ENCODE measurements at regions not wholly inside any gene's neighbourhood (a gene's known extent, or its start where the extent isn't known, plus 50 kb on each side); places are given as distances from the start of the nearest gene placed in this dataset.
"Not testable (repeated sequence)": the region's sequence is repeated elsewhere in the genome, so short reads cannot be mapped to it uniquely, and the experiment has no call there.

DNA sequence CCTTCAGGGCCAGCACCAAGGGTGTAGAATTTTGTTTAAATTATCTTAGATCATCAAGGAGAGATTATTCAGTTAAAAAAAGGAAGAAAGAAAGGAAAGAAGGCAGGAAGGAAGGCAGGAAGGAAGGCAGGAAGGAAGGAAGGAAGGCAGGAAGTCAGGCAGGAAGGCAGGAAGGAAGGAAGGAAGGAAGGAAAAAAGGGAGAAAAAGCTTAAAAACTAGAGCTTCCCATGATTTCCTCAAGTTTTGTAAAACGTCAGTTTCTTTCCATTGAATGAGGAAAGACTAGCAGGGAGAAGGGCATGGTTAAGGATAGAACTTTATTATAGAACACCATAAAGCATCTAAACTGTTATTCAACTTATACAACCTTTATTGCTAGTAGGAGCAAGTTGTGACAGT lies 2672.0 kb upstream of the PCDH20 start:
- no peak for DNase-seq

DNA sequence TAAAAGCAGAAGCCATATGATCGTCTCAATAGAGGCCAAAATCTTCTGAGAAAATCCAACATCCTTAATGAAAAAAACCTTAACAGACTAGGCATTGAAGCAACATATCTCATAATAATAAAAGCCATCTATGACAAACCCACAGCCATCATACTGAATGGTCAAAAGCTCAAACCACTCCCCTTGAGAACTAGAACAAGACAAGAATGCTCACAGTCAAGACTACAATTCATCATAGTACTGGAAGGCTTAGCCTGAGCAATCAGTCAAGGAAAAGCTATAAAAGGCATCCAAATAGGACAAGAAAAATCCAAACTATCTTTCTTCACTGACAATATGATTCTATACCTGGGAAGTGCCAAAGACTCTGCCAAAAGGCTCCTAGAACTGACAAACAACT lies 2668.2 kb upstream of the PCDH20 start:
- DNase-seq: no peak

DNA sequence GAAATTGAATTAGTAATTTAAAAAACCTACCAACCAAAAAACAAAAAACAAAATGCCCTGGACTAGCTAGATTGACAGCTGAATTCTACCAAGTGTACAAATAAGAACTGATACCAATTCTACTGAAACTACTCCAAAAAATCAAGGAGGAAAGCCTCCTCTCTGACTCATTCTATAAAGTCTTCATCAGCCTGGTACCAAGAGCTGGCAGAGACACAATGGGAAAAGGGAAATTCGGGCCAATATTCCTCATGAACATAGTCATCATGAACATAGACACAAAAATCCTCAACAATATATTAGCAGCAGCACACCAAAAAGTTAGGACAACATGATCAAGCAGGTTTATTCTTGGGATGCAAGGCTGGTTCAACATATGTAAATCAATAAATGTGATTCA lies 2667.7 kb upstream of the PCDH20 start:
- DNase-seq: no peak

DNA sequence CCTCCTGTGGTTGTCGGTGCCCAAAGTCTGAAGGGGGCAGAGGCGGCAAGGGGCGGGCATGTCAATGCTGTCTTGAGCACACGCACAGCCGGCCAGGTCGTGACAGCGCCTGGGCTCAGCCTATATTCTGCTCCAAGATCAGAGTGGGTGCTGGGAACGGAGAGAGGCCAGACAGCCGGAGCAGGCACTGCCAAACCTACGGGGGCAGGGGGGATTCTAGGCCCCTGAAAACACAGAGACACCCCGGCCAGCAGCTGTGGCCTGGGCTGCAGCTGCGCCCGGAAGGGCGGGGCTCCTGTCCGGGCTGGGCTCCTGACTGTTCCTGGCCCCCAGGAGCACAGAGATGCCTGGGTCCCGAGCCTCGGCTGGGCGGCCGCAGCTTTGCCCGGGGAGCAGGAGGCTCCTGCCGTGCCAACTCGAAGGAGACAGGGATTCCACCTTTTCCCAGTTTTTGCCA lies 2662.9 kb upstream of the PCDH20 start:
- DNase-seq: no peak

DNA sequence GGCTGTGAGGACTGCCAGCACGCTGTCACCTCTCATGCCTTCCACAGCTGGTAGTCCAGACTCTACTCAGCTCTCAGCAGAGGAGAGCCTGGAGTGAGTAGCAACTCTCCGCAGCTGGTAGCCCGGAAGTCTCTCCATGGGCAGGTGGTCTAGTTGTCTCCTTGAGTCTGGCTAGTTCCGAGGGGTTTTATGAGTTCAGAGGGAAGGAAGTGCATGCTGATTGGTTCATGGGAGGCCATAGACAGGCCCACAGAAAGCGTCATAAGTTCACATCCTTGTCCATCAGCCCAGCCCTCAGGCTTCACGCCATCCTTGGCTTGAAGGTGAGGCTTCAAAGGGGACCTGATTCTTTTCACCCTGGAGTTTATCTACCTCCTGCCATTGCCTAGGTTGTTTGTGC lies 2662.4 kb upstream of the PCDH20 start:
- DNase-seq: no peak

DNA sequence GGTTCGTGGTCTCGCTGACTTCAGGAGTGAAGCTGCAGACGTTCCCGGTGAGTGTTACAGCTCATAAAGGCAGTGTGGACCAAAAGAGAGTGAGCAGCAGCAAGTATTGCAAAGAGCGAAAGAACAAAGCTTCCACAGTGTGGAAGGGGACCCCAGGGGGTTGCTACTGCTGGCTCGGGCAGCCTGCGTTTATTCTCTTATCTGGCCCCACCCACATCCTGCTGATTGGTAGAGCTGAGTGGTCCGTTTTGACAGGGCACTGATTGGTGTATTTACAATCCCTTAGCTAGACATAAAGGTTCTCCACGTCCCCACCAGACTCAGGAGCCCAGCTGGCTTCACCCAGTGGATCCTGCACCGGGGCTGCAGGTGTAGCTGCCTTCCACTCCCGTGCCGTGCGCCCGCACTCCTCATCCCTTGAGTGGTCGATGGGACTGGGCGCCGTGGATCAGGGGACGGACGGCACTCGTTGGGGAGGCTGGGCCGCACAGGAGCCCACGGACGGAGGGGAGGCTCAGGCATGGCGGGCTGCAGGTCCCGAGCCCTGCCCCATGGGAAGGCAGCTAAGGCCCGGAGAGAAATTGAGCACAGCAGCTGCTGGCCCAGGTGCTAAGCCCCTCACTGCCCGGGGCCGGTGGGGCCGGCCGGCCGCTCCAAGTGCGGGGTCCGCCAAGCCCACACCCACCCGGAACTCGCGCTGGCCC lies 2661.6 kb upstream of the PCDH20 start:
- not testable (repeated sequence) for DNase-seq

DNA sequence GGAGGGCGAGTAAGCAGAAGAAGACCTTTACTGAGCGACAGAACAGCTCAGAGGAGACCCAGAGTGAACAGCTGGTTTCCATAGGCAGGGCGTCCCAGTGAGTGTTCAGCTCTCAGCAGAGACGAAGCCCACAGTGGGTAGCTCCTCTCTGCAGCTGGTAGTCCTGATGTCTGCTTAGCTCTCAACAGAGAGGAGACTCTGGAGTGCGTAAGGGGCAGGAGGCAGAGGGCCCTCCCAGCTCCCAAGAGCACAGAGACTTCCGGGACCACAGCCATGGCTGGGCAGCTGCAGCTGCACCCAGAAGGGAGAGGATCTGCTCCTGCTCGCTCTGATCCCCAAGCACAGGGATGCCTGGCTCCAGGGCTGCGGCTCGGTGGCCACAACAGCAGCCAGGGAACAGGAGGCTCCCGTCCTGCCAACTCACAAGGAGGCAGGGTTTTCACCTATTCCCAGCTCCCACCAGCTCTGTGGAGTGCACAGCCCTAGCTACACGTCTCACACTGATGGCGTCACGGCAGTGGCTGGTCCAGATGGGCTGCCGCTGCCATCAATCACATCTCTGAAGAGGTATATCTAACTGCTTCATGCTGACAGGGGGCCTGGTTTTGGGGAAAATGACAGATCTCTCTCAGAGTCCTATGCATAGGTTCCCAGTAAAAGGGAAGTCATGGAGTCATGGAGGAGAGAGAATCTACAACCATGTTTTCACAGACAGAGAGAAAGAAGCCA lies 2660.1 kb upstream of the PCDH20 start:
- DNase-seq: no peak

DNA sequence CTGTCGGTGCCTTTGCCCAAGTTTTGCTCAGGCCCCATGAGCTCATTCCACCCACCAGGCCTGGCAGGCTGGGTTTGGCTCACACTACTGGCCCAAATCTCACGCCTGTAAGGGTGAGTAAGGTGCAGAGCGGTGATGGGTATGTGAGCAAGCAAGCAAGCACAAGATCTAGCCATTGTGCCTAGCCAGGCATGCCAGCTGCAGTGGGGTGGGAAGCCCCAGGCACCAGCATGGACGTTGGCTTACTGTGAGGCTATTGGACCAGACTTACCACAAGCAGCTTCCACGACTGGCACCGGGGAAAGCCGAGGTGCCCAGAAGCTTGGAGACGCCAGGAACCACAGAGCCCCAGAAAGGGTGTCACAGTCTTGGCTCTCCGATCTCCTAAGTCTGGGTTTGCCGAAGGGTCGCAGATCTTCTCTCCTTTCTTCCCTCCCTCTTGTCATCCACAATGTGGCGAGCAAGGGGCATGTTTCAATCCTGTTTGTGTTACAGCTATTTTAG lies 2659.4 kb upstream of the PCDH20 start:
- no peak for DNase-seq

DNA sequence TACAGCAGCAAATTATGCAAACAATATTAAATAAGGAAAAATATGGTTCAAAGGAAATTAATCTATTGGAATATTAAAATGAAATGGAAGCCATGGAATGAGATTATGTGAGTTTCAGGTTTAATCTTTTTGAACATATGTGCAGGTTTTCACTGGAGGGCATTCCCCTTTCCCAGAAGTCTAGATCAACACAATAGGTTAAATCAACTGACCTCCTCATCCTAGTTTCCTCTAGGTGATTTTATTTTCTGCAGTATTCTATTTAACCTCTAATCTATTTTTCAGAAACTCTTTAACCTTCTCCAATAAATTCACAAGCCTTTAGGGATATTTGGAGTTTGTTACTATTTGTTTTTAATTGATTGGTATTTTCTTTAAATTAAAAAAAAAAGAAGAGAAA lies 2657.6 kb upstream of the PCDH20 start:
- no peak for DNase-seq

DNA sequence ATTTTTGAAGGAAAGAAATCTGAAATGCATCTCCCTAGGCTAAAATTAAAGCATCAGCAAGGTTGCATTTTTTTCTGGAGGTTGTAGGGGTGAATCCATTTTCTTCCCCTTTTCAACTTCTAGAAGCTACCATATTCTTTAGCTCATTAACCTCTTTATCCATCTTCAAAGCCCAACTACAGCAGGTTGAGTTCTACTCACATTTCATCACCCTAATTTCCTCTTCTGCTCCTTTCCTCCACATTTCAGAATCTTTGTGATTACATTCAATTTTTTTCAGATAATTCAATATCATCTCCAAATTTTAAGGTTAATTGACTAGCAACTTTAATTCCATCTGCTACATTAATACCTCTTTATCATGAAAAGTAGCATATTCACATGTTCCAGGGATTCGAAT lies 2655.7 kb upstream of the PCDH20 start:
- DNase-seq: no peak

DNA sequence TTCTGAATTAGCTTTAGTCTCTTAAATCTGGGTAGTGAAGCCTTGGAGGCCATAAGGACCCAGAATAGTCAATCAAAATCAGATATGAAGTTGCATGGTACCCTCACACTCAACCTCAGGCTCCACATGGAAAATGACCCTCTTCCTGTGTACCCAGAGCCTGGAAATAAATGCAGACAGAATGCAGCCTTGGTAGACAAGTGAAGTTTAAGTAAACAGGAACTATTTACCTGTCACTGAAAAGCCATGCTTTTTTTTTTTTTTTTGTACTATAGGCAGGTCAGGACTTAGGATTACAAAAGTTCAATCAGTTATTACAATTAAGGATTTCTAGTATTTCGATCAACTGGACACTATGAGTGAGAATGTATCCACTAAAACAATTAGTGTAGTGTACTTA lies 2654.2 kb upstream of the PCDH20 start:
- no peak for DNase-seq

DNA sequence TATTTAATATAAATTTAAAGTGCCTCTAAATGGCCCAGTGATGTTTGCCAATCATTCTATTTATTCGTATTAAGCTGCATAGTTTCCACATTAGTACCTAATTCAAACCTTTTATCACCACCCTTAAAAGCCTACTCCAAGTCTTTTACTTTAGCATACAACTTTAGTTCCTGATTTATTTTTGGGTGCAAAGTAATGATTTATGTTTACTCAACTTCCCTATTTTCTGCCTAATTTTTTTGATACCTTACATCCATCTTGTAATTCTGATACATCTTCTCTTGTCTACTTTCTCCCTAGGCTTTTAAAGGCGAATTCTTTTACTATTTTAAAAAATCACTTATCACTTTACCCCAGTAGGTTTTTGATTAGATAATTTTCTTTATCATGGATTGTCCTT lies 2651.1 kb upstream of the PCDH20 start:
- DNase-seq: no peak

DNA sequence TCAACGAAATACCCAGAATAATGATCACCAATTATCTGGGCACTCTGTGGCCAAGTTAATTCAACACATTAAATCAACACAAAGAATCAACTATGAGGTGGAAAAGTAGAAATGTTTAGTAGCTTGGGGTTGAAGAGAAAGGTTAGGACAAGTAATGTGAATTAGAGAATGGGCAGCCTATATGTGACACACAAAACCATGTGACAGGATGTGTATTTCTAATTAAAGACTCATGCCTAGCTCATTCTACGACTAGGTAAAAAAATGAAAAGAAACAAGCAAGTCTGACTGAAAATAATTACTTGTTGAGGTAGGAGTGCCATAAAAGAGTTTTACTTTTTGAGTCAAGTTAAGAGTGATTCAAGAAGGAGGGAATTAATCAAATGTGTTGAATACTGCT lies 2646.0 kb upstream of the PCDH20 start:
- no peak for DNase-seq

DNA sequence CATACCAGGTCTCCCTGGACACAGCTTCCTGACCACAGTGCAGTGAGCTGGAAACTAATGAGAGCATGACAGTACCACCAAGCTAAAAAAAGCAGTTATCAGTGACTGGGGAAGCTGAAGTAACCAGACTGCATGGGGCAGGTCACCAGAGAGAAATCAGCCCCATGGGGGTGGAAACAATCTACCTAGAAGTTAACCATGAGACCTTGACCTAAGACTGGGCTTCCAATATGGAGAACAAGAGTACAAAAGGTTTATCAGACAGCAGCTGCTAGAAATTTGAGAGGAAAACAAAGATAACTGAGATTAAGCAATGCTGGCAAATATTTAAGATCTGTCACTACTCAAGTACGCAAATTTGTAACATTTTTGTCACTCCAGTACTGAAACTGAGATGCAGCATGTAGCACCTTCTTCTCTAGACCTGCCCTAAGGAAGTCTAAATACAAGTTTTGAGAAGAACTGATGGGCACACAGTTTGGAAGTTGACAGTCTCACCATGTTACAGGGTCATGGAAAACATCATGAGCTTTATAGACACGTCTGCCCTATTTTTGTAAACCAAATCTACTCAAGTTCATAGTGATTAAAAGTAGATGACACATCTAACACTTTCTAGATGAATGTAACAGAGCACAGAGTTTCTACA lies 2641.8 kb upstream of the PCDH20 start:
- no peak for DNase-seq

DNA sequence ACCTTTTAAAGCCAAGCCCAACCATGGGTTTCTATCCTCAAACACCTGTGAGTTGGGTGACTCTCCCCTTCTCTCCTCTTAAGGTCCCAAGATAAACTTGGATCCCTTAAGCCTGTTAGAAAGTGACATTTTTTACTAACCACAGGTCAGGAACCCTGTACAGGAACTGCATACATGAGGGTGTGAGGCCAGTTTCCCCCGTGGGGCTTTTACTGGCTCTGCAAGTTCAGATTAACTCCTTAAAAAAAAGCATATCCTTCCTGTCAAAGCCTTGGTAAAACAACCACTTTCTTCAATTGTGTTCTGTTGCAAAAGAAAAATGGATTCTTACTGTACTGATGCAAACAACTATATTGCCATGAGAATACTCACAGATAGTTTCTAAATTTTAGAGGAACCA lies 2638.7 kb upstream of the PCDH20 start:
- no peak for DNase-seq

DNA sequence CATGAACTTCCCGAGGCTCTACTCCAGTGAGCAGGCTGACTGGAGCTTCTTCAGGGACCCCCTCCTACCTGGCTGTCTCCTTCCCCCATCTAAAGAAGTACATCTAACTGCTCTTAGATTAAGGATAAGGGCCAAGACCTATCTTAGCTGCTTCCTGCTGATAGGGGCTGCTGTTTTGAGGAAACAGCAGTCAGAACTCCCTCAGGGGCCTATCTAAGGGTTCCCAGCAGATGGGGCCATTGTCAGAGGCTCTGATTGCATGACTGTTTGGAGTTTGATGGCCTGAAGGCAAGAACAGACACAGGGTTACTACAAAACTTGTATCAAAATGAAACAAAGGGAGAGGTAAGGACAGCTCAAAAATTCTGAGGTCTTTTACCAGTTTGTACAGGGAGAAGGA lies 2636.9 kb upstream of the PCDH20 start:
- no peak for DNase-seq

DNA sequence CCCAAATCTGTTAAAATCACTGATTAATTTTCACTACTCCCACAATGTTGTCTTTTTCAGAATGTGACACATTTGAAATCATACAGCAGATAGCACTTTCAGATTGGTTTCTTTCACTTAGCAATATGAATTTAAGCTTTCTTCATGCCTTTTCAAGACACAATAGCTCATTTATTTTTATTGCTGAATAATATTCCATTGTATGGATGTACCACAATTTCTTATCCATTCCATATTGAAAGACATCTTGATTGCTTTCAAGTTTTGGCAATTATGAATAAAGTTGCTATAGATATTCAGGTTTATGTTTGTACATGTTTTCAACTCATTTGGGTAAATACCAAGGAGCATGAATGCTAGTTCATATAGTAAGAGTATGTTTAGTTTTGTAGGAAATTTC lies 2635.6 kb upstream of the PCDH20 start:
- no peak for DNase-seq

DNA sequence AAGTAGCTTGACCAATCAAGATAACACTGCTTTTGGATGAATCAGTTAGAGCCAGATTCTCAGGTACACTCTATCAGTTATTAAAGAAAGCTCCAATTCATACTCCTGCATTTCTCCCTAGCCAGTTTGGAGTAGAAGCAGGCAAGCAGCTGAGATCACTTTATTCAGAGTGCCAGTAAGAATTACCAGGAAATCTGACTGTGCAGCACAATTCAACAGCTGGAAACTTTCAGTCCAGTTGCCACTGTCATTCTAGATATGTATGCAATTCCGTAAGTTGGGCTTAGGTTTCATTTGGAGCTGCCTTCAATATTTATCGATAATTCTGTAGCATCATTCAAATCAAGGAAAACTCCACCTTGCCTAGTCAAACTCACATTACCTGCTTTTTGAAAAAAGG lies 2625.6 kb upstream of the PCDH20 start:
- DNase-seq: no peak

DNA sequence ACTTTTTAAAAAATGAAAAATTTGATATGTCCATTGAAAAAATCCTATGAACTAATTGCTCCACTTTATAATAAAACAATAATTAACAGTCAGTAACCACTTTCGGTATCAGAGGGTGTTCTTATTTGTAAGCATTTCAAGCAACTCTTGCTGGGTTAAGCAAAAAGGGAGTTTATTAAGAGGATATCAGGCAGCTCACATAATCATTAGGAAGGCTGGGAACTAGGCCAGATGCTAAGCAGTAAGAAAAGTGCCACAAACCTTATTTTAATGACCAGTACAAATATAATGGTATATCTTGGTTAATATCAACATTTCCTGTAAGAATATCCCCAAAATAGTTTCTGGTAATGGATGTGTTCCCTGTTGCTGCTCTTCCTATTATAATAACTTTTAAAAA lies 2618.3 kb upstream of the PCDH20 start:
- no peak for DNase-seq

DNA sequence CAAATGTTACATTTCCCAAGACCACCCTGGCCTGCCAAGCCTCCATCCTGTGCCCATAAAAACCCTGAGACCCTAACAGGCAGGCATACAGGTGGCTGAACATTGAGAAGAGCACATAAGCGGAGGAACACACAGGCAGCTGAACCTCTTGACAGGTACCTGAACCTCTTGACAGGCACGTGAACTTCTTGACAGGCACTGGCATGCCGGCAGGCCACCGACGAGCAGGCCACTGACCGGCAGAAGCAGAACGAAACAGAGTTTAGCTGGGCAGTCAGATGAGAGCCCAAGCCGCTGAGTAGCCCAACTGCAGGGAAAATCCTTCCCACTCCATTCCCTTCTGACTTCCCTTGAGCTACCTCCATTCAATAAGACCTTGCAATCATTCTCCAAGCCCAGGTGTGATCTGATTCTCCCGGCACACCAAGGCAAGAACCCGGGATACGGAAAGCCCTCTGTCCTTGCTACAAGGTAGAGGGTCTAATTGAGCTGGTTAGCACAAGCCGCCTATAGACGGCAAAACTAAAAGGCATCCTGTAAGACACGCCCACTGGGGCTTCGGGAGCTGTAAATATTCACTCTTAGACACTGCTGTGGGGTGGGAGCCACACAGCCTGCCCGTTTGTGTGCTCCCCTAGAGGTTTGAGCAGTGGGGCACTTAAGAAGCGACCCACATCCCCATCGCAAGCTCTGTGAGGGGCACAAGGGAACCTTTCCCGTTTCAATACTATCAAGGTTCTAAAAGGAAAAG lies 2613.9 kb upstream of the PCDH20 start:
- no peak for DNase-seq

DNA sequence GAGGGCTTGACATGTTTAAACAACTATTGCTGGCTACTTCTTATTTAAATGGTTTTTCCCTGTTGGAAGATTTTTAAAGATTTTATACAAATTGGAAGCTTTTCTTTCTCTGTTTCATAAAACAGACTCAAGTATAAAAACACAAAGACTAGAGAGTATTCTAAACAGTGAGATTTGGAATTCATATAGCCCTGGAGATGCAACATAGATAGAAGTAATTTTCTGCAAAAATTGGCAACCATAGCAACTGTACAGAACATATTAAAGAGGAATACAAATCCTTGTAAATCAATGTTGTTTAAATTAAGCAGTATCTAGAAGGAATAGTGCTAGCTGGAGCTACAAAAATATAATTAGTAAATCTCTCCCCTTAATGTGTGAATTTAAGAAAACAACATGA lies 2612.9 kb upstream of the PCDH20 start:
- no peak for DNase-seq

DNA sequence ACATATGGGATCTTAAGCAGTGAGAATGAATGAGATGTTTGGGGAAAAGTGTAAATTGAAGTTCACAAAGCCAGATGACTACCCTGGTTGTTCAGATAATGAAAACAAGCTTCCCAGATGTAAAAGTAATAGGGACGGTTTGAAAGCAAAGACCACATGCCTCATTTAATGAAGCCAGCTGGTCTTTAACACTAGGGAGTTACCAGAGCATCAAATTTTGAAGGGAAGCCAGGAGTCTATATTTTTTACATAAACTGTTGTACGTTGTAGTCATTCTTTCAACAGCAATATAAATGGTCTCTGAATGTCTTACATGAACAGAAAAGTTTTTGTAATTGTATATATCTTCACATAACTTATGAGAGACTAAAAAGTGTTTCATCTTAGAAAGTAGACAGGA lies 2604.5 kb upstream of the PCDH20 start:
- no peak for DNase-seq

DNA sequence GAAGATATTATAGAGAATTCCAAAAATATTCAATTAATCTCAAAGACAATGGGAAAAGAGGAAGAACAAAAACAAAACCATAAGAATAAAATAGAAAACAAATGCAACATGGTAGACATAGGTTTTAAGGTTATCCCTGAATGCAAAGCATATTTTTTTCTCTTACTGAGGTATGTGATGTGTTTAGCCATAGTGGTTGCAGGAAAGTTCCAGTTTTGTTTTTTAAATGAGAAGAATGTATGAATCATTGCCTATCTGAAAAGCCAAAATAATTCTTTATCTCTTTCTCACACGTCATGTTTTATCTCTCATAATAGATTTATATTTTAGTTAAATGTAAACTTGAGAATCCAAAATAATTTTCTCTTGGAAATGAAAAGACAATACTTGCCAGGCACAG lies 2591.7 kb upstream of the PCDH20 start:
- no peak for DNase-seq

Data from NCI-H2081 (cell line).